ENCODE measurements at regions not wholly inside any gene's neighbourhood (a gene's known extent, or its start where the extent isn't known, plus 50 kb on each side); places are given as distances from the start of the nearest gene placed in this dataset.

DNA sequence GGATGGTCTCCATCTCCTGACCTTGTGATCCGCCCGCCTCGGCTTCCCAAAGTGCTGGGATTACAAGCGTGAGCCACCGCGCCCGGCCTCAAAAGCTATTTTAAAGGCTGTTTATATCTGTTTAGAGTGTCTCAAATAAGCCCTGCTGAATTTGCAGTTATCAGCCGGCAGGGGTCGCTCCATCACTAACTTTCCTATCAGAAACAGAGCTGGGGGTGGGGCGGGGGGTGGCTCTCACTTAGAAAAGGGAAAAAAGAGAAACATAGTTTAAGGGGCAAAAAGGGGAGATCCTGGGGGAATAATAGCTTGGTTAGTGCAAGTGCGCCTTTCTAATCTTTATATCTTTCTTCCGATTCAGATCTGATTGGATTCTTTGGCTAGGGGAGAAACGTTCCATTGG lies 450.7 kb downstream of the UBE2NL start:
- Mint-ChIP-seq H3K9me3 (peaks cover 5% of the 10 kb centered on the region), H3K4me1 (no peaks in the 10 kb centered on the region), H3K27me3 (no peaks in the 10 kb centered on the region), H3K27ac (no peak overlapping the region), H3K36me3 (ENCODE audit: low read depth) (no peaks in the 10 kb centered on the region), H3K4me3 (no peak overlapping the region)
- ATAC-seq (ENCODE audit: low read depth) (no peak), DNase-seq (no peak)
- TF ChIP-seq, protein P1, sequence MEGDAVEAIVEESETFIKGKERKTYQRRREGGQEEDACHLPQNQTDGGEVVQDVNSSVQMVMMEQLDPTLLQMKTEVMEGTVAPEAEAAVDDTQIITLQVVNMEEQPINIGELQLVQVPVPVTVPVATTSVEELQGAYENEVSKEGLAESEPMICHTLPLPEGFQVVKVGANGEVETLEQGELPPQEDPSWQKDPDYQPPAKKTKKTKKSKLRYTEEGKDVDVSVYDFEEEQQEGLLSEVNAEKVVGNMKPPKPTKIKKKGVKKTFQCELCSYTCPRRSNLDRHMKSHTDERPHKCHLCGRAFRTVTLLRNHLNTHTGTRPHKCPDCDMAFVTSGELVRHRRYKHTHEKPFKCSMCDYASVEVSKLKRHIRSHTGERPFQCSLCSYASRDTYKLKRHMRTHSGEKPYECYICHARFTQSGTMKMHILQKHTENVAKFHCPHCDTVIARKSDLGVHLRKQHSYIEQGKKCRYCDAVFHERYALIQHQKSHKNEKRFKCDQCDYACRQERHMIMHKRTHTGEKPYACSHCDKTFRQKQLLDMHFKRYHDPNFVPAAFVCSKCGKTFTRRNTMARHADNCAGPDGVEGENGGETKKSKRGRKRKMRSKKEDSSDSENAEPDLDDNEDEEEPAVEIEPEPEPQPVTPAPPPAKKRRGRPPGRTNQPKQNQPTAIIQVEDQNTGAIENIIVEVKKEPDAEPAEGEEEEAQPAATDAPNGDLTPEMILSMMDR (IDR thresholded peaks at IDR 0.05), result no peak
- intact Hi-C loops (cut with micrococcal nuclease), result no loop called here
- ChIA-PET POLR2A (no interaction called here), CTCF (no interaction called here)

DNA sequence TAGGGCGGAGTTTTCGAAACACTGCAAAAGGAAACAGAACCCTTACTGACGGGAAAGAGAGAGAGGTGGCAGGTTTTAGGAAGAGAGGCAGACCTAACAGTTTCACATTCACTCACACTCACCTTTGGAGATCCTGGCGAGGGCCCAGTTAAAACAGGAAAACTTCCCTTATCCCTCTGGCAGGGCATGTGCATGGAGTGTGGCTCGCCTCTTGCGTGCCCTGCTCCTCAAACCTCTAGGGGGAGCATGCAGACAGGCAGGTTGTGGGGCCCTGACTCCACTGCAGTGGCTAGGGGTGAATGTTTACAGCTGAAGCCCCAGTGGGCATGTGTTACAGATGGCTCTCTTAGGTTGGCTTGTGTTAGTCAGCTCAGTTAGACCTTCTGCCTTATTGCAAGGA lies 451.5 kb downstream of the UBE2NL start:
- Mint-ChIP-seq H3K27me3 (no peaks in the 10 kb centered on the region), H3K36me3 (ENCODE audit: low read depth) (no peaks in the 10 kb centered on the region), H3K4me3 (no peak overlapping the region), H3K9me3 (peaks cover 5% of the 10 kb centered on the region), H3K27ac (no peak overlapping the region), H3K4me1 (no peaks in the 10 kb centered on the region)
- ATAC-seq (ENCODE audit: low read depth) (no peak), DNase-seq (no peak)
- TF ChIP-seq, protein P1 (IDR thresholded peaks at IDR 0.05), result no peak
- intact Hi-C loops (cut with micrococcal nuclease), result no loop called here
- CTCF ChIA-PET, result no interaction called here
- POLR2A ChIA-PET, result no interaction called here

DNA sequence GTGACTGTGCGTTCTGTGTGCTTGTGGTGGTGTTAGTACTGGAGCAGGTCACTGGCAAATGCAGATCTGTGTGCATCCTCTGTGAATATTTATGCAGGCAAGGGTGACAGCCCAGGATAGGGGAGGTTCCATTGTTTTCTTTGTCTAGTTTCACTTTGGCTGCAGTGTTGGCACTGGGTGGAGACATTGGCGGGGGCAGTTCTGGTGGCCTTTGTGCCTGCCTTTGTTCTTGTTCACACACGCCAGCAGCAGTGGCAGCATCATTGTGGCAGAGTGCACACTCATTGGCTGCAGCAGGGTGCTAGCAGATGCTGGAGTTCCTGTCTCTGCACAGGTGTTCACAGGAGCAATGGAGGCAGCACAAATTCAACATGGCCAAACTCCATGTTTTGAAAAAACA lies 495.3 kb downstream of the UBE2NL start:
- Mint-ChIP-seq H3K4me3 (no peak overlapping the region), H3K36me3 (ENCODE audit: low read depth) (no peaks in the 10 kb centered on the region), H3K27me3 (no peaks in the 10 kb centered on the region), H3K9me3 (no peaks in the 10 kb centered on the region), H3K4me1 (no peaks in the 10 kb centered on the region), H3K27ac (no peak overlapping the region)
- ChIA-PET POLR2A (no interaction called here), CTCF (no interaction called here)
- DNase-seq (no peak), ATAC-seq (ENCODE audit: low read depth) (no peak)
- TF ChIP-seq, protein P1 (IDR thresholded peaks at IDR 0.05), result no peak
- intact Hi-C loops (cut with micrococcal nuclease), result no loop called here

DNA sequence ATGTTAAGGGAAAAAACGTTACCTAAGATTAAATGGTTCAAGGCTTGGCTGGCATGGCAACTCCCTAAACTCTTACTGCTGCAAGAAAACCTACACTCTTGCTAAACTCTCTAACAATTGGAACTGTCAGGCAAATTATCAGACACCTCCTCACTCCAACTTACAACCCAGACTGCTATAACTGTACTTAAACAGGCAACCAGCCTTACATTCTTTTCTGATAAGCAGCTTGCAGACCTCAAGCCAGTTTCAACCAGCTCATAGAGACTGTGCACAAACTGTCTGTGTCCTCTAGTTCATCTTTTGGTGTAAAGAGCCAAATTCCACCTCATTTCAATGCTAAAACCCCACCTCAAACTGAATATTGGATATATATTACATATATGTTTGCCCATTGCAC lies 504.9 kb downstream of the UBE2NL start:
- TF ChIP-seq, protein P1 (IDR thresholded peaks at IDR 0.05), result no peak
- Mint-ChIP-seq H3K27me3 (no peaks in the 10 kb centered on the region), H3K27ac (no peak overlapping the region), H3K9me3 (no peaks in the 10 kb centered on the region), H3K36me3 (ENCODE audit: low read depth) (no peaks in the 10 kb centered on the region), H3K4me1 (no peaks in the 10 kb centered on the region), H3K4me3 (no peak overlapping the region)
- intact Hi-C loops (cut with micrococcal nuclease), result no loop called here
- CTCF ChIA-PET, result no interaction called here
- DNase-seq, result no peak
- ATAC-seq (ENCODE audit: low read depth), result no peak
- POLR2A ChIA-PET, result no interaction called here
